KBM-7 (cell line): ENCODE measurements at regions not wholly inside any gene's neighbourhood (a gene's known extent, or its start where the extent isn't known, plus 50 kb on each side); places are given as distances from the start of the nearest gene placed in this dataset.

Experiments used
- DNase-seq: peaks from one replicate; pipeline ENCODE4 v3.0.0-alpha.2; 2015
- in situ Hi-C: fragments of 300-500 bp; cut with MboI; formaldehyde crosslinking; loops from 2 replicates; pipeline ENCODE4 v1.14.3; 2020; ENCODE audit warnings: low sequenced_read_pairs, low pct_unique_long_range_greater_than_20kb, mixed read lengths

- DNase-seq: no peak
- in situ Hi-C loops: no loop called here
These were observed 102.0 kb upstream of the GADL1 start for GRCh38 chr3:30996467-30996866.

DNA sequence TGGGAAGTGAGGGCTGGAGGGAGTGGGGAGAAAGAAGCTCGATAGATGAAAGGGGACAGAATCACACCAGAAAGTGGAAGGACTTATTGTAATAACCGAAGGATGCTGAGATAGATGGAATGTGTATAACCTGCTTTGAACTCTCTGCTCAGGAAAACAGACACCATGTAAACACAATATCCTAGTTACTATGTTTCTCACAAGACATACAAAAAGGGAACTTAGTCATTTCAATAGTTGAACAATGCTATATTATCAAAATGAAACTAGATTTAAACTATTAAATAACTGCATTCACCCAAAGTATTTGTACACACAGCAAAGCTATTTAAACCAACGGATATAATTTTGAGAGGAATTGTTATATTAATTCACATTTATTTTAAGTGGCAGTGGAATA lies 108.3 kb upstream of the GADL1 start:
- DNase-seq: no peak
- in situ Hi-C loops: no loop called here

GRCh38 chr3:31004025-31004678 lies 109.7 kb upstream of the GADL1 start:
- DNase-seq: no peak
- in situ Hi-C loops: no loop called here

- in situ Hi-C loops: no loop called here
- DNase-seq: no peak
These were observed 114.5 kb upstream of the GADL1 start for GRCh38 chr3:31008994-31009393.

- in situ Hi-C loops: no loop called here
- DNase-seq: no peak
These were observed 115.4 kb upstream of the GADL1 start for GRCh38 chr3:31009881-31010280.

- in situ Hi-C loops: no loop called here
- DNase-seq: no peak
These were observed 116.0 kb upstream of the GADL1 start for GRCh38 chr3:31010491-31010890.

GRCh38 chr3:31011380-31011779 lies 116.9 kb upstream of the GADL1 start:
- in situ Hi-C loops: no loop called here

DNA sequence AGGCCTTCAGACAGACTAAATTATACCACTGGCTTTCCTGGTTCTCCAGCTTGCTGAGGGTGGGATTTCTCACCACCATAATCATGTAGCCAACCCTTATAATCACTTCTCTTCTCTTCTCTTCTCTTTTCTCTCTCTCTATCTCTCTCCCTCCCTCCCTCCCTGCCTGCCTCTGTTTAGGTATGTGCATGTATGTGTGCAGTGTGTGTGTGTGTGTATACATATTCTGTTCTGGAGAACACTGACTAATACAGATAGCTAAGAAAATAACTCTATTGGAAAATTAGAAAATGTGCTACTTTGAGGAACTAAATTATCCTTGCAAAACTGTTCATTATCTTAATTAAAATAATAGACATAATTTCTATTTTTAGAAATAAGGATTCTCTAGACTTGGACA lies 118.6 kb upstream of the GADL1 start:
- in situ Hi-C loops: no loop called here
- DNase-seq: no peak

More at GRCh38 chr3:31011380-31011779, 116.9 kb upstream of the GADL1 start:
- no peak for DNase-seq

GRCh38 chr3:31013843-31014242 lies 119.4 kb upstream of the GADL1 start:
- DNase-seq: no peak
- in situ Hi-C loops: no loop called here

GRCh38 chr3:31014317-31015040 lies 120.0 kb upstream of the GADL1 start:
- DNase-seq: no peak
- in situ Hi-C loops: no loop called here

- no peak for DNase-seq
- in situ Hi-C loops: no loop called here
These were observed 121.7 kb upstream of the GADL1 start for GRCh38 chr3:31016196-31016595.

GRCh38 chr3:31022716-31023115 lies 128.3 kb upstream of the GADL1 start:
- in situ Hi-C loops: no loop called here
- no peak for DNase-seq

DNA sequence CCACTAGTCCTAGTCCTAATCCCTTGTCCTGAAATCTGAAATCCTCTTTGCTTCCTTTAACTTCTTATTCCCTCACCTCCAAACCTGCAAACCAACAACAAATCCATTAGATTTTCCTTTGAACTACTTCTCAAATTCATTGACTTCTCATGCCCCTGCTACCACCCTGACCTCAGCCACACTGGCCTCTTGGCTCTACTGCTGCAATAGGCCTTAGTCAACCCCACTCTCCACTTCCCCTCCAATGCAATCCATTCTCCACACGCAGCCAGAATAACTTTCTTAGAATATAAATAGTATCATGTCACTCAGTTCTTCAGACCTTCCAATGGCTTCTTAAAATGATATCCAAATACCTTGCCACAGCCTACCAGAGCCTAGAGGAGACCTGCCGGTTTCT lies 131.1 kb upstream of the GADL1 start:
- DNase-seq: no peak
- in situ Hi-C loops: no loop called here

GRCh38 chr3:31027191-31027761 lies 132.8 kb upstream of the GADL1 start:
- no peak for DNase-seq
- in situ Hi-C loops: no loop called here

GRCh38 chr3:31027914-31028313 lies 133.5 kb upstream of the GADL1 start:
- DNase-seq: no peak
- in situ Hi-C loops: no loop called here

GRCh38 chr3:31028766-31029165 lies 134.3 kb upstream of the GADL1 start:
- DNase-seq: no peak
- in situ Hi-C loops: no loop called here

- in situ Hi-C loops: no loop called here
These were observed 135.2 kb upstream of the GADL1 start for GRCh38 chr3:31029706-31030105.

DNA sequence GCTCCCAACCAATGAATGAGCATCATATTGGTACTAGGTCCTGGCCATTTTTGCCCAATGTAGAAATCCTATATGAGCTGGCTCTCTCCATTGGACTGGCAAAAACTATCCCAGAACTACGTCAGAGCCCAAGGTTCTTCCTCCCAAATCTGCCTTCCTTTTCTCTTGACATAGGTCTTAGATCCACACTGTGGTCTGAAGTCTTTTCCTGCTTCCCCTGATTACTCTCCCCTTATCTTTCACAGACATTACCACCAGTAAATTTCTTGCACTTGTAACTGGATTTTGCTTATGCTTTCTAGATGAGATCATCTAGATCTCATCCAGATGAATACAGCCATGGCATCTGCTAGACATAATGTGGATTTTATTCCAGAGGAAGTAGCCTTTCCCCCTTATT lies 141.2 kb upstream of the GADL1 start:
- no peak for DNase-seq
- in situ Hi-C loops: no loop called here

More at GRCh38 chr3:31029706-31030105, 135.2 kb upstream of the GADL1 start:
- no peak for DNase-seq

- in situ Hi-C loops: no loop called here
- DNase-seq: no peak
These were observed 143.8 kb upstream of the GADL1 start for GRCh38 chr3:31038086-31038739.

DNA sequence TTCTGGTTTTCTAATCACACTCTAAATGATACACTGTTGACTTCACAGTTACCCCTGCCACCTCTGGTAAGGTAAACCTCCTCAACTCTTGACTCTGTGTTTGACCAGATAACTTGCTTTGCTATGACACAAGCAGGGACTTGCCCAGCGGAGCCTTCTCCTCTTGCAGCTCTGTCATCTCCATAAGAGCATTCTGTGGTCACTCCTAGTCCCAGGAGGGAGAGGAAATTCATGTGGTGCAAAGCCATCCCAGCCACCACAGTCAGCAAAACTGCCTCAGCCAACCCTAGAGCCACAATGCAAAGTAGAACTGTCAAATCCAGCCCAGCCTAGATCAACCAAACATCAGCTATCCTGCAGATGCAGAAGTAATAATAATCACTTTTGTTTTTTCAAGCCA lies 144.7 kb upstream of the GADL1 start:
- in situ Hi-C loops: no loop called here
- no peak for DNase-seq
